DOHH2 (cell line): ENCODE measurements at regions not wholly inside any gene's neighbourhood (a gene's known extent, or its start where the extent isn't known, plus 50 kb on each side); places are given as distances from the start of the nearest gene placed in this dataset.
"Not testable (repeated sequence)": the region's sequence is repeated elsewhere in the genome, so short reads cannot be mapped to it uniquely, and the experiment has no call there.

Experiments used
- CTCF ChIP-seq: fragments of 200-600 bp; sonication (generic); IDR thresholded peaks from one replicate; pipeline ENCODE4 v1.5.1; 2014; ENCODE audit warnings: antibody characterized with exemption, mild to moderate bottlenecking, low read depth, low read length; ENCODE audit not compliant: poor library complexity, severe bottlenecking
- EZH2phosphoT487 ChIP-seq: fragments of 200-600 bp; sonication (generic); IDR thresholded peaks from 2 replicates; pipeline ENCODE4 v1.6.1; 2017; ENCODE audit warnings: borderline replicate concordance, mild to moderate bottlenecking, antibody characterized with exemption, low read length, moderate library complexity, mixed read lengths

- not testable (repeated sequence) for TF ChIP-seq CTCF, EZH2phosphoT487
Measured at GRCh38 chr12:68443695-68444094, 111.5 kb upstream of the MDM1 start.
